Omental fat pad (tissue), 3 donors: ENCODE measurements at regions not wholly inside any gene's neighbourhood (a gene's known extent, or its start where the extent isn't known, plus 50 kb on each side); places are given as distances from the start of the nearest gene placed in this dataset.

ENCODE experiments used
- ATAC-seq: fragments of 150-250 bp; one replicate; pipeline ENCODE4 v1.9.1; 2016; ENCODE audit warnings: mild to moderate bottlenecking, moderate library complexity; ENCODE audit not compliant: low FRiP score
- DNase-seq: peaks from one replicate; pipeline ENCODE4 v3.0.0-alpha.2; 2019; ENCODE audit warnings: low spot score
- CTCF ChIP-seq, 3 donors: fragments of 450-650 bp; IDR thresholded peaks; one replicate each; pipeline ENCODE4 v1.5.1; 2016 to 2017; ENCODE audit warnings: antibody characterized with exemption in 3 of 3, mild to moderate bottlenecking in 3 of 3, moderate library complexity in 2 of 3

DNA sequence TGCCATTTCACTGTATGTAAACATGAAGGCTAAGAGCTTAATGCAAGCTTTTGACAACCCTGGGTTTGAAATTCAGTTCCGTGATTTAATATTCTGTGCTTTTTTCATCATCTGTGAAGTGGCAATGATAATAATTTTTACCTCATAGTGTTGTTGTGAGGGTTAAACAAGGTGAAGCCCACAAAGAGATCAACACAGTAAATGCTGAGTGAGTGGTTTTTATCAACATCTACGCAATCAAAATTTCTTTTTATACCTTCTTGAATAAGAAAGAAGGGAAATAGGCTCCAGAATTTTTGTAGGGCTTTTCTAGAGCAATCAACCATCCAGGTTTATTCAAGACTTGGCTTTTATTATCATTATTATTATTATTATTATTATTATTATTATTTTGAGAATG lies 490.8 kb downstream of the SOX5 start:
- no peak for TF ChIP-seq CTCF (IDR thresholded peaks at IDR 0.05)
- ATAC-seq (no peak), DNase-seq (no peak)

GRCh38 chr12:23462546-23462945 lies 486.9 kb downstream of the SOX5 start:
- no peak for TF ChIP-seq CTCF (IDR thresholded peaks at IDR 0.05)

DNA sequence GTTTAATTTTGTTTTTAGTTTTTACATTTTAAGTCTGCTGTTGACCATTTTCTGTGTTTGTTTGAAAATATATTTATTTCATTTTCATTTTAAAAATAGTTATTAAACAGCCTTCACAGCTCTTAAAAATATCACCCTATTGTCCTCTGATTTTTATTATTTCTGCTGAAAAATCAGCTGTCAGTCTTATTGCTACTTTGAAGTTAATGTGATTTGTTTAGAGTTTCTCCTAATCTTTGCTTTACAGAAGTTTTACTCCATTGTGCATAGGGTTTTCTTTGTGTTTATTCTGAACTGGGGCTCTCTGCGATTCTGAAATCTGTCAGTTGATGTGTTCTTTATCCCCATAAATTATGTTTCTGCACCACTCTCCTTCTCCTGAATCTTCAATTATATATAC lies 486.3 kb downstream of the SOX5 start:
- ATAC-seq (no peak), DNase-seq (no peak)
- TF ChIP-seq CTCF (IDR thresholded peaks at IDR 0.05), result no peak

More at GRCh38 chr12:23462546-23462945, 486.9 kb downstream of the SOX5 start:
- no peak for DNase-seq
- no peak for ATAC-seq

DNA sequence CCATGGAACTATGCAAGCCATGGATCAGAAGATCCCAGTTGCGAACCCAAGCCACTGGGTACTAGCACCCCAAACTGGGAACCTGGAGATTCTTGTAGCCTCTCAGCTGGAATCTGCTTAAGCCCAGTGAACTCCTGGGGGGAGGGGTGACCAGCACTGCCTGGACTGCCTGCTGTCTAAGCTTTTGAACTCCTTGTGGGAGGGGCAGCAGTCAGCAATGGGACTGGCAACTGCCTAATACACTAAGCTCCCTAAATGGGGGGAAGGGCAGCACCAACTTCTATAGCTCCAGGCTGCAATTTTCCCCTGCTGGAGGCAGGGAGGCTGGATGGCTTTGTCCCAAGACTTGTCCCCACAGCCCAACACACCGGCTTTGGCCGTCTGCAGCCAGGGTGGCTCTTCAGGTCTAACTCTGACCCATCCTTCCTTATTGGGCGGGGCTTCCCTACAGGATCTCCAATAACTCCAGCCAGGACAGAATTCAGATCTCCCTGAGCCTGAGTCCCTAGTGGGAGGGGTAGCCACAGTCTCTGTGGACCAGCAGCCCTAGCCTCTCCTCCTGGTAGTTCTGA lies 485.1 kb downstream of the SOX5 start:
- DNase-seq (no peak), ATAC-seq (no peak)
- TF ChIP-seq CTCF (IDR thresholded peaks at IDR 0.05), result no peak

- ATAC-seq (no peak), DNase-seq (no peak)
- no peak for TF ChIP-seq CTCF (IDR thresholded peaks at IDR 0.05)
These were observed 477.0 kb downstream of the SOX5 start for GRCh38 chr12:23472329-23472971.

DNA sequence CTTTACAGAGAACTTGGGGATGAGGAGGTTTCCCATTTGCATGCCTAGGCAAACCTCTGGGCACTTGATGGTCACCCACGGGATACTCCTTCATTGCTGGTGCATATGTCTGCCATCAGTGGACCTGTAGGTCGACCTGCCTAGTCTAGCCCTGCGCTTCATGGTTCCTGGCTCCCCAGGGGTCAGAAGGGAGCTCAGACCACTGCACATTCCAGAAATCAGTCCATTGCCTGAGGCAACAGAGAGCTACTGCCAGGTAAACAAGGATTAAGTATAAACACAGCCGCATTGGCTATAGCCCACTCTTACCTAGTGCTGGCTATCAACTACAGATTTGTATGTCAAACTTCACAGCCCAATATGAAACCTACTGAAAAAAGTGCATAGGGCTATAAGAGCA lies 476.4 kb downstream of the SOX5 start:
- DNase-seq (no peak), ATAC-seq (no peak)
- no peak for TF ChIP-seq CTCF (IDR thresholded peaks at IDR 0.05)

DNA sequence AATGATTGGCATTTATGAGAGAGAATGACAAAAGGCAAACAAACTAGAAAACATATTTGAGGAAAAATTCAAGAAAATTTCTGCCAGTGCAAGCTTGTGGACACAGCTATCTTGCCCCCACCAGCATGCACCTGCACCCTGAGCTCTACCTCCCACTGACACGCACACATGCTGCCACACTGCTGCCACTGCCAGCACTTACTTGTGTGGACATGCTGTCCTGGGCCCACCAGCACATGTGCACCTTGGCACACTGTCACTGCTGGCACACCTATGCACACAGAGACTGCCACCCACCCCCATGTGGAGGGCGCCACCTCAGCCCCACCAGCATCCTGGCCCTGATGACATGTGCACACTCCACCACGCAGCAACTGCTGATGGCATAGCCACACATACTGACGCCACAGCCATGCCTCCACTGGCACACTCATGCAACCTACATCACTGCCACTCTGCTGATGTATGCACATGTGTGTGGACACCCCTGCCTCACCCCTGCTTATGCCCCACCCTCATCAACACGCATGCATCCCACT lies 475.0 kb downstream of the SOX5 start:
- DNase-seq (no peak), ATAC-seq (no peak)
- no peak for TF ChIP-seq CTCF (IDR thresholded peaks at IDR 0.05)
